GM19035 (cell line): ENCODE measurements at regions not wholly inside any gene's neighbourhood (a gene's known extent, or its start where the extent isn't known, plus 50 kb on each side); places are given as distances from the start of the nearest gene placed in this dataset.

Experiments
- ATAC-seq: cut with Tn5 transposase; IDR thresholded peaks from one replicate; pipeline ENCODE4 v1.9.1; 2021; ENCODE audit not compliant: unreplicated experiment

DNA sequence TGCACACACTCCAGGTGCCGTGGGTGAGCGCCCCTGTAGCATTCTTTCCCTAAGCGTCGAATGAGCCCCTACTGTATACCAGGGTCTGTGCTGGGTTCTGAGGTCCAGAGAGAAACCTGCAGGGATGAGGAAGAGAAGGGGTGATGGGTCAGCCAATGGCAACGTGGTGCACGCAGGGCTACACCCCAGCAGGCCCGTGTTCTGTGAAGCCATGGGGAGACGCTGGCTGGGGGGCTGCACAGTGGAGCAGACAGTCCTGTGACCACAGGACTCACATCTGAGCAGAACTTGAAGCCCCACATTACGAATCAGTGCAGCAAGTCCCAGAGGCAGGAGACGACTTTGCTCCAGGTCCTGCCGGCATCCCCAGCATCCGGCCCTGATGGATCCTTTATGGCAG, 1481.4 kb downstream of the BRD1 start:
- no peak for ATAC-seq

DNA sequence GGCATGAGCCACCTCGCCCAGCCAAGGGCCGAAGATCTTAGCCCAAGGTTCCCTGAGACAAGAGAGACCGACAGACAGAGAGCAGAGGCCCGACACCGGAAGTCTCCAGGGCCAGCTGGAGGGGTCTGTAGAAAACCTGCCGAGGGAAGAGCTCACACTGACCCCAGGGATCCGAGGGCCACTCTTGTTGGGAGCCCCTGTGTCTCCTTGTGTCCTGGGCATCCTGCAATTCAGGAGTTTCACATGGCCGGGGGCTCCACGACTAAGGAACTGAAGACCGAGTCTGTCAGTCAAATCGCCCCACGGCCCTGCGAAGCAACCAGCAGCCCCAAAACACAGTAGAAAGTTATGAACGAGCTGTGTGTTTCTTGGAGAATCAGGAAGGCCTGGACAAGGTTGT, 1482.0 kb downstream of the BRD1 start:
- no peak for ATAC-seq

DNA sequence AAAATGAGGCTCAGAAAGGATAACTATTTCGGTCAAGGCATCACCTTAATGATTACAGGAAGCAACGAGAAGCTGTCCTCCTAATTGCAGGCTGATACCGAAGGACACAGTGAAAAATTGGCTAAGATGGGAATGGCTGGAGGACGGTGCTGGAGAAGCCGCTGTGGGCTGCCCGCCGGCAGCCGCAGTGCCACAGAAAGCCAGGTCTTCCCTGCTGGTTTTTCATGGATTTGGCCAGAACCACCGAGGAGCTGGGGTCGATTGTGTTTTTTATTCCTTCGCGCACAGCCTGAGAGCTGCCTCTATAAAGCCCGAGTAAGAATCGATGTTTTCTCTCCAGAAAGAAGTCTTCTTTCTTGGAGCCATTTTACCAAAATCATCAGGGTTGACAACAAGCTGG, 1484.2 kb downstream of the BRD1 start:
- no peak for ATAC-seq

- ATAC-seq, result no peak
Observed at GRCh38 chr22:48342732-48343131, 1484.9 kb downstream of the BRD1 start.

GRCh38 chr22:48342016-48342415, 1485.7 kb downstream of the BRD1 start:
- ATAC-seq, result no peak

GRCh38 chr22:48340727-48341709, 1486.7 kb downstream of the BRD1 start:
- ATAC-seq, result no peak

GRCh38 chr22:48340191-48340590, 1487.5 kb downstream of the BRD1 start:
- no peak for ATAC-seq

GRCh38 chr22:48338793-48339705, 1488.6 kb downstream of the BRD1 start:
- ATAC-seq, result no peak

GRCh38 chr22:48337957-48338792, 1489.5 kb downstream of the BRD1 start:
- no peak for ATAC-seq

DNA sequence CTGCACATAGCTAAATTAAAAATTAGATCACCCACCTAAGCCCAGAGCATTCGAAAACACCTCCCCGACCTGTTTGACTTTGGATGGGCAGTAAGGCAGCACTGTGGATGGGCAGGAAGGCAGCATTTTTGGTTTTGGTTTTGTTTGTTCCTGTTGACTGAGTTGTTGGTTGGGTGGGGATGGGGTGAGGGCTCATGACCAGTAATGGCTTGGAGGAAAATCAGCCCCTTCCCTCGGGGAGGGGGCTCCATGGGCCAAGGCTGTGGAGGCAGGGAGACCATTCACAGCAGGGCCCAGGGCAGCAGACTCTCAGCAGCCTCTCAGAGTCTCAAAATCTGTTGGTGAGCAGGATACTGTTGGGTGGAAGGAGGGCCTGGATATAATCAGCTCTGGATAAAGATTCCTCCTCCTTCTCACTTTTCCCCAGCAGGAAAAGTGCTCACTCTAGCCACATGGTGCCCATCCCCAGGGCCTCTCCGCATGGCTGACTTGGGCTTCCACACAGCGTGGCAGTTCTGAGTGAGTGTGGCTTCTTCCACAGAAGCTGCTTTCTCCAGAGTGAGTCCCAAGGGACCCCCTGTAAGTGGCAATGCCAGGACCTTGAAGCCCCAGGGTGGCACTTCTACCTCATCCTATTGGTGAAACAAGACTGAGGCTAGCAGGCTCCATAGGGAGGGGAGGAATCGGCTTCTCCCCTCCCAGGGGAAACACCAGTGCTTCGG, 1491.2 kb downstream of the BRD1 start:
- no peak for ATAC-seq

DNA sequence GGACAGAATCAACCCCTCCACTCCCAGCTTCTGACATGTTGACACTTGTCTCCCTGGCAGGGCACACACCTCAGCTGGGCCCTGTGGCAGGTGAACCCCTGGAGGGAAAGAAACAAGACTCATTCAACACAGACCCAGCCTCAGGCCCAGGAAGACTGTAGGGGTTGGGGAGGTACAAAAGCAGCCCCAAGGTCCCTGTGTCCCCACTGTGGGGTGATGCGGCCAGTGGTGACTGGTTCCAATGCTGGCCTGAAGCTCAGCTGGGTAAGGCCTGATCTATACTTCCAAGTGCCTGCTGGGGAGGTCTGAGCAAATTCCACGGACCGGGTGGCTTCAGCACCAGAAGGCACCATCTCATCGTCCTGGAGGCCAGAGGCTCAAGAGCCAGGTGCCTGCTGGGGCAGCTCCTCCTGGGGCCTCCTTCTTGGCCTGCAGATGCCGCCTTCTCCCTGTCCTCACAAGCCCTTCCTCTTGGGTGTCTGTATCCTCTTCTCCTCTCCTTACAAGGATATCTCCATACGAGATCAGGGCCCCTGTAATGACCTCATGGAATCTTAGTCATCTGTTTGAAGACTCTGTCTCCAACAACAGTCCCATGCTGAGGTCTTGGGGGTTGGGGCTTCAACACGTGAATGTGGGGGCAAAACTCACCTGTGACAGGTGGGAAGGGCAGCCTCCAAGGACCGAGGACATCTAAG, 1492.1 kb downstream of the BRD1 start:
- no peak for ATAC-seq

GRCh38 chr22:48334971-48335370, 1492.7 kb downstream of the BRD1 start:
- no peak for ATAC-seq

- no peak for ATAC-seq
Observed at GRCh38 chr22:48333816-48334735, 1493.6 kb downstream of the BRD1 start.

DNA sequence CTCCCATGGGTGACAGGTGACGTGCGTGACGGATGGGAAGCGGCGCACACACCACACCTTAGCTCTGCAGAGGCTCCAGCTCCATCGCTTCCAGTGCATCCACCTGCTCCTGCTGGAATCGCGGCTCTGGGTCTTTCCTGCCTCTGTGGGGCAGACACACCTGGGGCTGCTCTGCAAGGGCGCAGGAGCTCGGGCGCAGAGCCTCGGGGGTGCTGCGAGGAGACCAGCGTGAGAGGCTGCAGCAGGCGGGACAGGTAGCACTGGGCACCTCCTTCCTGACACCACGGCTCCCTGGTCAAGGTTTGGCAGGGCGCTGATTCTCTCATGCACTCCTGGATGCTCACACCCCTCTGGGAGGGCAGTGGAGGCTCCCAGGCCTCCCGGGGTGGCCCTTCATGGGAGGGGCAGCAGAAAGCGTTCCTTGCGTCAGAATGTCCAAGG, 1494.3 kb downstream of the BRD1 start:
- ATAC-seq, result no peak

DNA sequence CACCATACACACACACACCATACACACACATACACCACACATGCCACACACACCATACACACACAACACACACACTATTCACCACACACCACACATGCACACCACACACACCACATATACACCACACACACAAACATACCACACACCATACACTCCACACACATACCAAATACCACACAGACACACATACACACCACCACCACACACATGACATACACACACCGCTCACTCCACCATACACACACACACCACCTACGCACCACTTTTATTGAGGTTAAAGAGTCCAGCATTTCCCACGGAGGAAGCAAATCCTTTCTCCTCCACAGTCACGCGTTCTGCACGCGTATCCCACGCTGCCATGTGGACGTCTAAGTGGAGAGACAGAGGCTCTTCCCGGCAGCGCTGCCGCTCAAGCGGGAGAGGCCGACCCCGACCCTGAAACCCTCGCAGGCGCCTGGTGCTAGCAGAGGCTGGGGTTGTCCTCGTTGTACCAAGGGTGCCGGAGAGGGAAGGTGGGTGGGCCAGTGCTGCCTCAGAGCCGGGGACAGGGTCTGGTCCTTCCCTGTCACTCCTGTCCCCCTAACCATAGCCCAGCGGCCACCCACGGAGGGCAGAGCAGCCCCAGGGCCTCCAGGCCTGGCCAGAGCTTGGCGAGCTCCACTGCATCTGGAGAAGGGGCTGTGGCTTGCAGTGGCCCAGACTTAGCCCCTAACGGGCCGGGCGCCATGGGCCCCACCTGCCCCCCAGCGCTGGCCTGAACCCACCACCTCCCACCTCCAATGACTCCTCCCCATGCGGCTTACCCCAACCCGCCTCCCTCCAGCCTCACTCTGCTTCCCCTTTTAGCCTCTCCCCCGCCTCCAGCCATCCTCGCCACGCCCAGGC, 1495.0 kb downstream of the BRD1 start:
- no peak for ATAC-seq

GRCh38 chr22:48331691-48332220, 1495.9 kb downstream of the BRD1 start:
- ATAC-seq, result no peak

GRCh38 chr22:48331266-48331665, 1496.4 kb downstream of the BRD1 start:
- no peak for ATAC-seq
